ENCODE measurements at regions not wholly inside any gene's neighbourhood (a gene's known extent, or its start where the extent isn't known, plus 50 kb on each side); places are given as distances from the start of the nearest gene placed in this dataset.
A peak's percentile ranks its signal among the peaks of the same experiment; 100 is the strongest.

- H3K27ac ChIP-seq, result no peak overlapping the region
- TF ChIP-seq CTCF (conservative IDR thresholded peaks at IDR 0.05) (no peak), ZFX (IDR thresholded peaks at IDR 0.05) (no peak)
Measured at GRCh38 chr17:12369065-12369464, 296.6 kb upstream of the MYOCD start.

GRCh38 chr17:12376276-12376675 is 289.4 kb upstream of the MYOCD start:
- TF ChIP-seq CTCF (conservative IDR thresholded peaks at IDR 0.05) (no peak), ZFX (IDR thresholded peaks at IDR 0.05) (no peak)

GRCh38 chr17:12386225-12386624 is 279.5 kb upstream of the MYOCD start:
- H3K27ac ChIP-seq, result no peak overlapping the region
- TF ChIP-seq CTCF (conservative IDR thresholded peaks at IDR 0.05) (no peak), ZFX (IDR thresholded peaks at IDR 0.05) (no peak)

More at GRCh38 chr17:12376276-12376675, 289.4 kb upstream of the MYOCD start:
- no peak overlapping the region for H3K27ac ChIP-seq

- TF ChIP-seq CTCF (conservative IDR thresholded peaks at IDR 0.05) (no peak), ZFX (IDR thresholded peaks at IDR 0.05) (no peak)
- no peak overlapping the region for H3K27ac ChIP-seq
Measured at GRCh38 chr17:12388226-12388625, 277.5 kb upstream of the MYOCD start.

- H3K27ac ChIP-seq, result no peak overlapping the region
- no peak for TF ChIP-seq CTCF (conservative IDR thresholded peaks at IDR 0.05)
- no peak for TF ChIP-seq ZFX (IDR thresholded peaks at IDR 0.05)
Measured at GRCh38 chr17:12389421-12389820, 276.3 kb upstream of the MYOCD start.

- no peak overlapping the region for H3K27ac ChIP-seq
- TF ChIP-seq ZFX (IDR thresholded peaks at IDR 0.05), result no peak
- no peak for TF ChIP-seq CTCF (conservative IDR thresholded peaks at IDR 0.05)
Measured at GRCh38 chr17:12390631-12391030, 275.1 kb upstream of the MYOCD start.

- TF ChIP-seq ZFX (IDR thresholded peaks at IDR 0.05), result no peak
- no peak overlapping the region for H3K27ac ChIP-seq
Measured at GRCh38 chr17:12391468-12391867, 274.2 kb upstream of the MYOCD start.

- peak; percentile 91 for TF ChIP-seq CTCF (conservative IDR thresholded peaks at IDR 0.05)
- TF ChIP-seq ZFX (IDR thresholded peaks at IDR 0.05), result no peak
- H3K27ac ChIP-seq, result no peak overlapping the region
Measured at GRCh38 chr17:12395733-12396354, 269.8 kb upstream of the MYOCD start.

Measured in C4-2B (cell line).